GM12801 (cell line): ENCODE measurements at regions not wholly inside any gene's neighbourhood (a gene's known extent, or its start where the extent isn't known, plus 50 kb on each side); places are given as distances from the start of the nearest gene placed in this dataset.

ENCODE experiments used
- CTCF ChIP-seq: IDR thresholded peaks from one replicate; pipeline ENCODE4 v1.5.1; 2011; ENCODE audit warnings: control low read depth; ENCODE audit not compliant: insufficient read length; ENCODE audit errors: extremely low read depth

DNA sequence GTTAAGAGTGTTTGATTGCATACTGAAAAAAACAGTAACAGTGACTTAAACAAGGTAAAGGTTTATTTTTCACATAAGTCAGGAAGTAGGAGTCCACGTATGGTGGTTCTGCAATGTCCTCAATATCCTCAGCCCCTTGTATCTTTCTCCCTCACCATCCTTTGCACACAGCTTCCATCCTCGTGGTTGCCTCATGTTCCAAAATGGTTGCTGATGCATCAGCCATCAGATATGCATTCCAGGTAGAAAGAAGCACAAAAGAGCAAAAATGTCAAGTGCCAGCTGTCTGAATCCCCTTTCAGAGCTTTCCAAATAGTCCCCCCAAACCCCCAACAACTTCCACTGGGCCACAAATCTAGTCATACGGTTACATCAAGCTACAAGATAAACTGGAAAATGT lies 138.1 kb downstream of the SYF2 start:
- TF ChIP-seq CTCF, result no peak

- no peak for TF ChIP-seq CTCF
Measured at GRCh38 chr1:25091658-25092057, 140.6 kb downstream of the SYF2 start.

DNA sequence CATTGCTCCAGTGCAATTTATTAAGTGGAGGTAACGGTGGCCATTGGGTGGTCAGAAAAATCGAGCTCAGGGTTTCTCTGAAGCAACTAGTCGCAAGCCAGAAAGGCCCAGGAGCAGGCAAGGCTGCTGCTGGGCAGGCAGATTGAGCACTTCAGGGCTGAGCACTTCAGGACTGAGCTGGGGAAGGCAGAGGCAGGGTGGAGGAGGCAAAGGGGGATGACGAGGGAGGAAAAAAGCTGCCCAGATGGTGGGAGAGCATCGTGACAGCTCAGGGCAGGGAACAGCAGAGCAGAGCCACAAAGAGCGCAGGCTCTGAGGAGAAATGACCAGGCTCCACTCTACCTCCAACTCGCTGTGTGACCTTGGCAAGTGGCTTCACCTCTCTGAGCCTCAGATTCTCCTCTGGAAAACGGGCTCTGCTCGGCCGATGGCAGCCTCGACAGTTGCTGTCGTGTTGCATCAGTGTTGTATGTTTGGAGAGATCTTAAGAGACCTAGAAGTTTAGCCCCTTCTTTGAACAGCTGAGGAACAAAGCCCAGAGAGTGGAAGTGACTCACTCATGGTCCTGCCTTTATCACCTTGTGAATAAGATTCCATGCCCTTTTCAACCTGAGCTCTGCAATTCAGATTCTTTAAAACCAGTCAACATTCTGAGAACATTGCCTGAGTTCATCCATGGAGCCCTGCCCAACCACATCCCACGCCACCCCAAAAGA lies 141.4 kb downstream of the SYF2 start:
- no peak for TF ChIP-seq CTCF

- TF ChIP-seq CTCF, result no peak
Measured at GRCh38 chr1:25089772-25090171, 142.5 kb downstream of the SYF2 start.

GRCh38 chr1:25088946-25089345 lies 143.4 kb downstream of the SYF2 start:
- no peak for TF ChIP-seq CTCF

DNA sequence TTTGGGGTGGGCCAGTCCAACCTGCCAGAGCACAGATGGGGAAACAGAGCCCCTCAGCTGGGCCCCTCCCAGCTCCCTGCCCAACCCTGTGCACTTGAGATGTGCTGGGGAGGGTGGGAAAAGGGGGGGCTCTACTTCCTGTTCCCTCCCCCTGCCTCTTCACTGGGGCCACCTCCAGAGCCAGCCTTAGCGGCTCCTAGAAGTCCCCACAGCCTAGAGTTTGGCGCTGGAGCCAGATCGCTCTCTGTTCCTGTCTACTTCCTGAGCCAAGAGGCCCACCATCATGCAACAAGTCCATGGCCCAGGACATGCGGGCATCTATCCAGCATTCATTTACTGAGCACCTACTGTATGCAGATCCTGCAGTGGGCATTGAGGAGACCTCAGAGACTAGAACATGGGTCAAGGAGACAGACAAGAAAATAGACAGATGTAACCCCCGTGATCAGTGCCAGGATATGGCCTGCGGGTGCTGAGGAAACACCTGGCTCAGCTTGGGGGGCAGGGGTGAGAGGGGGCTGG lies 144.1 kb downstream of the SYF2 start:
- no peak for TF ChIP-seq CTCF

GRCh38 chr1:25086518-25087079 lies 145.7 kb downstream of the SYF2 start:
- no peak for TF ChIP-seq CTCF
